ENCODE measurements at regions not wholly inside any gene's neighbourhood (a gene's known extent, or its start where the extent isn't known, plus 50 kb on each side); places are given as distances from the start of the nearest gene placed in this dataset.

GRCh38 chr18:45481821-45482220, 133.5 kb upstream of the SLC14A2 start:
- no peak overlapping the region for H3K4ac ChIP-seq (ENCODE audit: low read depth, low read length)
- no peaks in the 10 kb centered on the region for H3K27me3 ChIP-seq (ENCODE audit: insufficient read depth, low read length, poor library complexity)
- H3K18ac ChIP-seq (ENCODE audit: low read length): no peak overlapping the region
- no peak overlapping the region for H4K8ac ChIP-seq (ENCODE audit: low read depth, low read length)
- no peaks in the 10 kb centered on the region for H3K79me1 ChIP-seq (ENCODE audit: low read length)
- DNase-seq: no peak
- H3K79me2 ChIP-seq (ENCODE audit: control insufficient read depth, insufficient read depth, low read length): no peaks in the 10 kb centered on the region
- no peak overlapping the region for H4K5ac ChIP-seq (ENCODE audit: low read length)
- H3K36me3 ChIP-seq (ENCODE audit: control insufficient read depth, insufficient read depth, low read length): no peaks in the 10 kb centered on the region
- no peak overlapping the region for H2BK120ac ChIP-seq (ENCODE audit: low read depth, low read length)
- no peaks in the 10 kb centered on the region for H3K4me1 ChIP-seq (ENCODE audit: control insufficient read depth, low read depth, low read length)
- H2AK5ac ChIP-seq (ENCODE audit: low read length): no peak overlapping the region
- no peak overlapping the region for H3K27ac ChIP-seq (ENCODE audit: low read depth, low read length)
- H3K9ac ChIP-seq (ENCODE audit: low read length): no peak overlapping the region
- H2BK15ac ChIP-seq (replicated peaks; ENCODE audit: low read depth): no peak overlapping the region
- H3K4me2 ChIP-seq (ENCODE audit: low read length): no peak overlapping the region
- no peak overlapping the region for H2BK5ac ChIP-seq (ENCODE audit: low read length)
- no peak overlapping the region for H3K23ac ChIP-seq (ENCODE audit: low read length)
- no peak overlapping the region for H3K56ac ChIP-seq (ENCODE audit: low read length)
- no CpG with 5 or more reads among the region's 2 CpGs for WGBS (ENCODE audit: extremely low coverage, insufficient coverage, low lambda C conversion rate)
- H3K4me3 ChIP-seq (ENCODE audit: low read length): no peak overlapping the region

- H3K4me1 ChIP-seq (ENCODE audit: control insufficient read depth, low read depth, low read length): no peaks in the 10 kb centered on the region
- H3K27me3 ChIP-seq (ENCODE audit: insufficient read depth, low read length, poor library complexity): no peaks in the 10 kb centered on the region
- no peak overlapping the region for H3K4me3 ChIP-seq (ENCODE audit: low read length)
- no peak overlapping the region for H3K27ac ChIP-seq (ENCODE audit: low read depth, low read length)
- no peak overlapping the region for H2BK120ac ChIP-seq (ENCODE audit: low read depth, low read length)
- no peak overlapping the region for H4K5ac ChIP-seq (ENCODE audit: low read length)
- H3K4me2 ChIP-seq (ENCODE audit: low read length): no peak overlapping the region
- H2AK5ac ChIP-seq (ENCODE audit: low read length): no peak overlapping the region
- H3K36me3 ChIP-seq (ENCODE audit: control insufficient read depth, insufficient read depth, low read length): no peaks in the 10 kb centered on the region
- H3K79me2 ChIP-seq (ENCODE audit: control insufficient read depth, insufficient read depth, low read length): no peaks in the 10 kb centered on the region
- H4K8ac ChIP-seq (ENCODE audit: low read depth, low read length): no peak overlapping the region
- H2BK5ac ChIP-seq (ENCODE audit: low read length): no peak overlapping the region
- no peak overlapping the region for H3K56ac ChIP-seq (ENCODE audit: low read length)
- DNase-seq: no peak
- no peaks in the 10 kb centered on the region for H3K79me1 ChIP-seq (ENCODE audit: low read length)
- H3K18ac ChIP-seq (ENCODE audit: low read length): no peak overlapping the region
- no peak overlapping the region for H3K23ac ChIP-seq (ENCODE audit: low read length)
- WGBS (ENCODE audit: extremely low coverage, insufficient coverage, low lambda C conversion rate): no CpG with 5 or more reads among the region's 1 CpG
- H3K9ac ChIP-seq (ENCODE audit: low read length): no peak overlapping the region
- no peak overlapping the region for H3K4ac ChIP-seq (ENCODE audit: low read depth, low read length)
- no peak overlapping the region for H2BK15ac ChIP-seq (replicated peaks; ENCODE audit: low read depth)
These were observed 133.0 kb upstream of the SLC14A2 start for GRCh38 chr18:45482286-45482685.

GRCh38 chr18:45487581-45487980, 127.7 kb upstream of the SLC14A2 start:
- Histone ChIP-seq H3K36me3 (ENCODE audit: control insufficient read depth, insufficient read depth, low read length) (no peaks in the 10 kb centered on the region), H3K56ac (ENCODE audit: low read length) (no peak overlapping the region), H4K8ac (ENCODE audit: low read depth, low read length) (no peak overlapping the region), H3K18ac (ENCODE audit: low read length) (no peak overlapping the region), H3K4me3 (ENCODE audit: low read length) (no peak overlapping the region), H3K4me1 (ENCODE audit: control insufficient read depth, low read depth, low read length) (no peaks in the 10 kb centered on the region), H4K5ac (ENCODE audit: low read length) (no peak overlapping the region), H3K4ac (ENCODE audit: low read depth, low read length) (no peak overlapping the region), H3K9ac (ENCODE audit: low read length) (no peak overlapping the region), H3K27me3 (ENCODE audit: insufficient read depth, low read length, poor library complexity) (no peaks in the 10 kb centered on the region), H2BK120ac (ENCODE audit: low read depth, low read length) (no peak overlapping the region), H2BK15ac (replicated peaks; ENCODE audit: low read depth) (no peak overlapping the region), H3K23ac (ENCODE audit: low read length) (no peak overlapping the region), H3K27ac (ENCODE audit: low read depth, low read length) (no peak overlapping the region), H2AK5ac (ENCODE audit: low read length) (no peak overlapping the region), H3K4me2 (ENCODE audit: low read length) (no peak overlapping the region), H2BK5ac (ENCODE audit: low read length) (no peak overlapping the region), H3K79me2 (ENCODE audit: control insufficient read depth, insufficient read depth, low read length) (no peaks in the 10 kb centered on the region), H3K79me1 (ENCODE audit: low read length) (no peaks in the 10 kb centered on the region)
- no CpG with 5 or more reads among the region's 3 CpGs for WGBS (ENCODE audit: extremely low coverage, insufficient coverage, low lambda C conversion rate)
- DNase-seq: no peak

- no peak overlapping the region for H3K23ac ChIP-seq (ENCODE audit: low read length)
- H2BK120ac ChIP-seq (ENCODE audit: low read depth, low read length): no peak overlapping the region
These were observed 126.6 kb upstream of the SLC14A2 start for GRCh38 chr18:45488645-45489044.

GRCh38 chr18:45493830-45494229, 121.4 kb upstream of the SLC14A2 start:
- no peaks in the 10 kb centered on the region for H3K79me2 ChIP-seq (ENCODE audit: control insufficient read depth, insufficient read depth, low read length)
- H4K8ac ChIP-seq (ENCODE audit: low read depth, low read length): no peak overlapping the region
- H3K27me3 ChIP-seq (ENCODE audit: insufficient read depth, low read length, poor library complexity): no peaks in the 10 kb centered on the region
- H3K79me1 ChIP-seq (ENCODE audit: low read length): no peaks in the 10 kb centered on the region
- no peak overlapping the region for H3K27ac ChIP-seq (ENCODE audit: low read depth, low read length)
- H4K5ac ChIP-seq (ENCODE audit: low read length): no peak overlapping the region
- no peaks in the 10 kb centered on the region for H3K36me3 ChIP-seq (ENCODE audit: control insufficient read depth, insufficient read depth, low read length)
- no CpG with 5 or more reads among the region's 2 CpGs for WGBS (ENCODE audit: extremely low coverage, insufficient coverage, low lambda C conversion rate)
- no peak overlapping the region for H3K4me3 ChIP-seq (ENCODE audit: low read length)
- H3K23ac ChIP-seq (ENCODE audit: low read length): no peak overlapping the region
- no peak overlapping the region for H3K18ac ChIP-seq (ENCODE audit: low read length)
- H3K9ac ChIP-seq (ENCODE audit: low read length): no peak overlapping the region
- no peaks in the 10 kb centered on the region for H3K4me1 ChIP-seq (ENCODE audit: control insufficient read depth, low read depth, low read length)
- H2BK120ac ChIP-seq (ENCODE audit: low read depth, low read length): no peak overlapping the region
- H3K4me2 ChIP-seq (ENCODE audit: low read length): no peak overlapping the region
- no peak overlapping the region for H2BK15ac ChIP-seq (replicated peaks; ENCODE audit: low read depth)
- H3K56ac ChIP-seq (ENCODE audit: low read length): no peak overlapping the region
- no peak for DNase-seq
- H2BK5ac ChIP-seq (ENCODE audit: low read length): no peak overlapping the region
- H3K4ac ChIP-seq (ENCODE audit: low read depth, low read length): no peak overlapping the region
- H2AK5ac ChIP-seq (ENCODE audit: low read length): no peak overlapping the region

More at GRCh38 chr18:45488645-45489044, 126.6 kb upstream of the SLC14A2 start:
- Histone ChIP-seq H2BK15ac (replicated peaks; ENCODE audit: low read depth) (no peak overlapping the region), H3K79me2 (ENCODE audit: control insufficient read depth, insufficient read depth, low read length) (no peaks in the 10 kb centered on the region), H3K56ac (ENCODE audit: low read length) (no peak overlapping the region), H2AK5ac (ENCODE audit: low read length) (no peak overlapping the region), H3K4me3 (ENCODE audit: low read length) (no peak overlapping the region), H2BK5ac (ENCODE audit: low read length) (no peak overlapping the region), H3K27ac (ENCODE audit: low read depth, low read length) (no peak overlapping the region), H3K4me2 (ENCODE audit: low read length) (no peak overlapping the region), H3K79me1 (ENCODE audit: low read length) (no peaks in the 10 kb centered on the region), H4K8ac (ENCODE audit: low read depth, low read length) (no peak overlapping the region), H3K4me1 (ENCODE audit: control insufficient read depth, low read depth, low read length) (no peaks in the 10 kb centered on the region), H3K4ac (ENCODE audit: low read depth, low read length) (no peak overlapping the region), H3K18ac (ENCODE audit: low read length) (no peak overlapping the region), H3K36me3 (ENCODE audit: control insufficient read depth, insufficient read depth, low read length) (no peaks in the 10 kb centered on the region), H3K9ac (ENCODE audit: low read length) (no peak overlapping the region), H3K27me3 (ENCODE audit: insufficient read depth, low read length, poor library complexity) (no peaks in the 10 kb centered on the region), H4K5ac (ENCODE audit: low read length) (no peak overlapping the region)
- no peak for DNase-seq
- WGBS (ENCODE audit: extremely low coverage, insufficient coverage, low lambda C conversion rate): no CpG with 5 or more reads among the region's 3 CpGs

- Histone ChIP-seq H3K56ac (ENCODE audit: low read length) (no peak overlapping the region), H2BK120ac (ENCODE audit: low read depth, low read length) (no peak overlapping the region), H2BK5ac (ENCODE audit: low read length) (no peak overlapping the region), H3K4me2 (ENCODE audit: low read length) (no peak overlapping the region), H3K27me3 (ENCODE audit: insufficient read depth, low read length, poor library complexity) (no peaks in the 10 kb centered on the region), H3K4me1 (ENCODE audit: control insufficient read depth, low read depth, low read length) (no peaks in the 10 kb centered on the region), H3K79me1 (ENCODE audit: low read length) (no peaks in the 10 kb centered on the region), H3K27ac (ENCODE audit: low read depth, low read length) (no peak overlapping the region), H3K18ac (ENCODE audit: low read length) (no peak overlapping the region), H2BK15ac (replicated peaks; ENCODE audit: low read depth) (no peak overlapping the region), H3K4ac (ENCODE audit: low read depth, low read length) (no peak overlapping the region), H3K4me3 (ENCODE audit: low read length) (no peak overlapping the region), H3K9ac (ENCODE audit: low read length) (no peak overlapping the region), H2AK5ac (ENCODE audit: low read length) (no peak overlapping the region), H3K36me3 (ENCODE audit: control insufficient read depth, insufficient read depth, low read length) (no peaks in the 10 kb centered on the region), H4K8ac (ENCODE audit: low read depth, low read length) (no peak overlapping the region), H3K79me2 (ENCODE audit: control insufficient read depth, insufficient read depth, low read length) (no peaks in the 10 kb centered on the region), H4K5ac (ENCODE audit: low read length) (no peak overlapping the region), H3K23ac (ENCODE audit: low read length) (no peak overlapping the region)
- no peak for DNase-seq
- no CpG with 5 or more reads among the region's 6 CpGs for WGBS (ENCODE audit: extremely low coverage, insufficient coverage, low lambda C conversion rate)
These were observed 120.5 kb upstream of the SLC14A2 start for GRCh38 chr18:45494811-45495210.
